ENCODE measurements at regions not wholly inside any gene's neighbourhood (a gene's known extent, or its start where the extent isn't known, plus 50 kb on each side); places are given as distances from the start of the nearest gene placed in this dataset.

GRCh38 chr18:71727909-71728308 is 816.2 kb downstream of the CBLN2 start:
- Mint-ChIP-seq H3K27ac (ENCODE audit: low read depth) (no peak overlapping the region), H3K9me3 (peaks cover 38% of the 10 kb centered on the region), H3K4me1 (no peaks in the 10 kb centered on the region), H3K36me3 (ENCODE audit: insufficient read depth) (no peaks in the 10 kb centered on the region), H3K4me3 (no peak overlapping the region), H3K27me3 (no peaks in the 10 kb centered on the region)
- ATAC-seq (replicated peaks; ENCODE audit: extremely low read depth, poor library complexity, severe bottlenecking), result no peak
- no peak for DNase-seq (ENCODE audit: low spot score in 2 of 2)

- Mint-ChIP-seq H3K4me1 (no peaks in the 10 kb centered on the region), H3K36me3 (ENCODE audit: insufficient read depth) (no peaks in the 10 kb centered on the region), H3K9me3 (peaks cover 38% of the 10 kb centered on the region), H3K27ac (ENCODE audit: low read depth) (no peak overlapping the region), H3K27me3 (no peaks in the 10 kb centered on the region), H3K4me3 (no peak overlapping the region)
- ATAC-seq (replicated peaks; ENCODE audit: extremely low read depth, poor library complexity, severe bottlenecking) (no peak), DNase-seq (ENCODE audit: low spot score in 2 of 2) (no peak)
Measured at GRCh38 chr18:71725256-71725655, 818.9 kb downstream of the CBLN2 start.

GRCh38 chr18:71707985-71708500 is 836.1 kb downstream of the CBLN2 start:
- no peak overlapping the region for H3K4me3 Mint-ChIP-seq
- no peak overlapping the region for H3K27ac Mint-ChIP-seq (ENCODE audit: low read depth)
- H3K36me3 Mint-ChIP-seq (ENCODE audit: insufficient read depth), result peaks cover 2% of the 10 kb centered on the region
- peaks cover 22% of the 10 kb centered on the region for H3K9me3 Mint-ChIP-seq
- H3K27me3 Mint-ChIP-seq, result no peaks in the 10 kb centered on the region
- no peaks in the 10 kb centered on the region for H3K4me1 Mint-ChIP-seq
- DNase-seq (ENCODE audit: low spot score in 2 of 2) (no peak), ATAC-seq (replicated peaks; ENCODE audit: extremely low read depth, poor library complexity, severe bottlenecking) (no peak)

- H3K4me1 Mint-ChIP-seq, result no peaks in the 10 kb centered on the region
- no peak overlapping the region for H3K4me3 Mint-ChIP-seq
- H3K36me3 Mint-ChIP-seq (ENCODE audit: insufficient read depth), result peaks cover 2% of the 10 kb centered on the region
- DNase-seq (ENCODE audit: low spot score in 2 of 2) (no peak), ATAC-seq (replicated peaks; ENCODE audit: extremely low read depth, poor library complexity, severe bottlenecking) (no peak)
- peaks cover 28% of the 10 kb centered on the region for H3K9me3 Mint-ChIP-seq
- no peak overlapping the region for H3K27ac Mint-ChIP-seq (ENCODE audit: low read depth)
- no peaks in the 10 kb centered on the region for H3K27me3 Mint-ChIP-seq
Measured at GRCh38 chr18:71707400-71707799, 836.7 kb downstream of the CBLN2 start.

- ATAC-seq (replicated peaks; ENCODE audit: extremely low read depth, poor library complexity, severe bottlenecking), result no peak
- Mint-ChIP-seq H3K27me3 (no peaks in the 10 kb centered on the region), H3K4me1 (no peaks in the 10 kb centered on the region), H3K4me3 (no peak overlapping the region), H3K9me3 (peaks cover 15% of the 10 kb centered on the region), H3K27ac (ENCODE audit: low read depth) (no peak overlapping the region), H3K36me3 (ENCODE audit: insufficient read depth) (no peaks in the 10 kb centered on the region)
- no peak for DNase-seq (ENCODE audit: low spot score in 2 of 2)
Measured at GRCh38 chr18:71689416-71690160, 854.6 kb downstream of the CBLN2 start.

GRCh38 chr18:71682591-71682990 is 861.6 kb downstream of the CBLN2 start:
- H3K4me1 Mint-ChIP-seq, result no peaks in the 10 kb centered on the region
- peaks cover 24% of the 10 kb centered on the region for H3K9me3 Mint-ChIP-seq
- no peak overlapping the region for H3K4me3 Mint-ChIP-seq
- no peak for ATAC-seq (replicated peaks; ENCODE audit: extremely low read depth, poor library complexity, severe bottlenecking)
- no peaks in the 10 kb centered on the region for H3K36me3 Mint-ChIP-seq (ENCODE audit: insufficient read depth)
- no peaks in the 10 kb centered on the region for H3K27me3 Mint-ChIP-seq
- DNase-seq (ENCODE audit: low spot score in 2 of 2), result no peak
- H3K27ac Mint-ChIP-seq (ENCODE audit: low read depth), result no peak overlapping the region

- H3K27me3 Mint-ChIP-seq, result no peaks in the 10 kb centered on the region
- no peak for ATAC-seq (replicated peaks; ENCODE audit: extremely low read depth, poor library complexity, severe bottlenecking)
Measured at GRCh38 chr18:71678144-71678543, 866.0 kb downstream of the CBLN2 start.

GRCh38 chr18:71673954-71674353 is 870.2 kb downstream of the CBLN2 start:
- Mint-ChIP-seq H3K4me1 (no peaks in the 10 kb centered on the region), H3K4me3 (no peak overlapping the region), H3K27ac (ENCODE audit: low read depth) (no peak overlapping the region), H3K36me3 (ENCODE audit: insufficient read depth) (no peaks in the 10 kb centered on the region), H3K27me3 (no peaks in the 10 kb centered on the region), H3K9me3 (peaks cover 10% of the 10 kb centered on the region)
- DNase-seq (ENCODE audit: low spot score in 2 of 2), result no peak
- no peak for ATAC-seq (replicated peaks; ENCODE audit: extremely low read depth, poor library complexity, severe bottlenecking)

More at GRCh38 chr18:71678144-71678543, 866.0 kb downstream of the CBLN2 start:
- H3K4me1 Mint-ChIP-seq, result no peaks in the 10 kb centered on the region
- no peak for DNase-seq (ENCODE audit: low spot score in 2 of 2)
- H3K27ac Mint-ChIP-seq (ENCODE audit: low read depth), result no peak overlapping the region
- no peaks in the 10 kb centered on the region for H3K36me3 Mint-ChIP-seq (ENCODE audit: insufficient read depth)
- H3K9me3 Mint-ChIP-seq, result peaks cover 8% of the 10 kb centered on the region
- H3K4me3 Mint-ChIP-seq, result no peak overlapping the region

GRCh38 chr18:71673498-71673897 is 870.6 kb downstream of the CBLN2 start:
- peak; percentile 14 for ATAC-seq (replicated peaks; ENCODE audit: extremely low read depth, poor library complexity, severe bottlenecking)
- Mint-ChIP-seq H3K9me3 (peaks cover 12% of the 10 kb centered on the region), H3K27me3 (no peaks in the 10 kb centered on the region), H3K4me1 (no peaks in the 10 kb centered on the region), H3K27ac (ENCODE audit: low read depth) (no peak overlapping the region), H3K4me3 (no peak overlapping the region), H3K36me3 (ENCODE audit: insufficient read depth) (no peaks in the 10 kb centered on the region)
- no peak for DNase-seq (ENCODE audit: low spot score in 2 of 2)

- Mint-ChIP-seq H3K4me3 (no peak overlapping the region), H3K36me3 (ENCODE audit: insufficient read depth) (no peaks in the 10 kb centered on the region), H3K27me3 (no peaks in the 10 kb centered on the region), H3K9me3 (peaks cover 11% of the 10 kb centered on the region), H3K27ac (ENCODE audit: low read depth) (no peak overlapping the region), H3K4me1 (no peaks in the 10 kb centered on the region)
- ATAC-seq (replicated peaks; ENCODE audit: extremely low read depth, poor library complexity, severe bottlenecking) (no peak), DNase-seq (ENCODE audit: low spot score in 2 of 2) (no peak)
Measured at GRCh38 chr18:71666481-71666880, 877.7 kb downstream of the CBLN2 start.

- no peak overlapping the region for H3K4me3 Mint-ChIP-seq
- H3K27me3 Mint-ChIP-seq, result no peaks in the 10 kb centered on the region
- H3K4me1 Mint-ChIP-seq, result no peaks in the 10 kb centered on the region
- peaks cover 18% of the 10 kb centered on the region for H3K9me3 Mint-ChIP-seq
- DNase-seq (ENCODE audit: low spot score in 2 of 2) (no peak), ATAC-seq (replicated peaks; ENCODE audit: extremely low read depth, poor library complexity, severe bottlenecking) (no peak)
- H3K36me3 Mint-ChIP-seq (ENCODE audit: insufficient read depth), result no peaks in the 10 kb centered on the region
- H3K27ac Mint-ChIP-seq (ENCODE audit: low read depth), result no peak overlapping the region
Measured at GRCh38 chr18:71665131-71665530, 879.0 kb downstream of the CBLN2 start.

GRCh38 chr18:71643822-71644221 is 900.3 kb downstream of the CBLN2 start:
- H3K9me3 Mint-ChIP-seq, result peaks cover 2% of the 10 kb centered on the region
- H3K27ac Mint-ChIP-seq (ENCODE audit: low read depth), result no peak overlapping the region
- no peak overlapping the region for H3K4me3 Mint-ChIP-seq
- ATAC-seq (replicated peaks; ENCODE audit: extremely low read depth, poor library complexity, severe bottlenecking) (no peak), DNase-seq (ENCODE audit: low spot score in 2 of 2) (no peak)
- H3K4me1 Mint-ChIP-seq, result no peaks in the 10 kb centered on the region
- H3K36me3 Mint-ChIP-seq (ENCODE audit: insufficient read depth), result no peaks in the 10 kb centered on the region
- H3K27me3 Mint-ChIP-seq, result no peaks in the 10 kb centered on the region

GRCh38 chr18:71630696-71631095 is 913.4 kb downstream of the CBLN2 start:
- Mint-ChIP-seq H3K4me3 (no peak overlapping the region), H3K27me3 (no peaks in the 10 kb centered on the region), H3K4me1 (no peaks in the 10 kb centered on the region), H3K36me3 (ENCODE audit: insufficient read depth) (no peaks in the 10 kb centered on the region), H3K27ac (ENCODE audit: low read depth) (no peak overlapping the region), H3K9me3 (peaks cover 10% of the 10 kb centered on the region)
- no peak for ATAC-seq (replicated peaks; ENCODE audit: extremely low read depth, poor library complexity, severe bottlenecking)
- no peak for DNase-seq (ENCODE audit: low spot score in 2 of 2)
